ENCODE measurements at regions not wholly inside any gene's neighbourhood (a gene's known extent, or its start where the extent isn't known, plus 50 kb on each side); places are given as distances from the start of the nearest gene placed in this dataset.

GRCh38 chr5:18829539-18829938, 1158.5 kb downstream of the CDH18 start:
- no peak for DNase-seq

GRCh38 chr5:18850216-18850615, 1137.8 kb downstream of the CDH18 start:
- DNase-seq = no peak

- DNase-seq = no peak
Observed at GRCh38 chr5:18872978-18873377, 1115.0 kb downstream of the CDH18 start.

GRCh38 chr5:18876565-18876964, 1111.4 kb downstream of the CDH18 start:
- no peak for DNase-seq

GRCh38 chr5:18881615-18882014, 1106.4 kb downstream of the CDH18 start:
- no peak for DNase-seq

GRCh38 chr5:18882154-18882553, 1105.8 kb downstream of the CDH18 start:
- no peak for DNase-seq

GRCh38 chr5:18888821-18889220, 1099.2 kb downstream of the CDH18 start:
- no peak for DNase-seq

- no peak for DNase-seq
Observed at GRCh38 chr5:18900644-18901043, 1087.4 kb downstream of the CDH18 start.

GRCh38 chr5:18920966-18921365, 1067.0 kb downstream of the CDH18 start:
- no peak for DNase-seq

GRCh38 chr5:18932081-18932480, 1055.9 kb downstream of the CDH18 start:
- DNase-seq = no peak

GRCh38 chr5:18944771-18945170, 1043.2 kb downstream of the CDH18 start:
- DNase-seq = no peak

- DNase-seq = no peak
Observed at GRCh38 chr5:18954239-18954638, 1033.8 kb downstream of the CDH18 start.

GRCh38 chr5:18959535-18959934, 1028.5 kb downstream of the CDH18 start:
- DNase-seq = no peak

- DNase-seq = no peak
Observed at GRCh38 chr5:18961234-18961633, 1026.8 kb downstream of the CDH18 start.

- no peak for DNase-seq
Observed at GRCh38 chr5:18965893-18966292, 1022.1 kb downstream of the CDH18 start.

- DNase-seq = no peak
Observed at GRCh38 chr5:18967637-18968036, 1020.4 kb downstream of the CDH18 start.

- no peak for DNase-seq
Observed at GRCh38 chr5:18968966-18969365, 1019.0 kb downstream of the CDH18 start.

GRCh38 chr5:18970000-18970399, 1018.0 kb downstream of the CDH18 start:
- no peak for DNase-seq

- no peak for DNase-seq
Observed at GRCh38 chr5:18972177-18972576, 1015.8 kb downstream of the CDH18 start.

- no peak for DNase-seq
Observed at GRCh38 chr5:18975624-18976023, 1012.4 kb downstream of the CDH18 start.

- no peak for DNase-seq
Observed at GRCh38 chr5:18977880-18978279, 1010.1 kb downstream of the CDH18 start.

- DNase-seq = no peak
Observed at GRCh38 chr5:18984559-18985080, 1003.4 kb downstream of the CDH18 start.

- no peak for DNase-seq
Observed at GRCh38 chr5:18985171-18985758, 1002.7 kb downstream of the CDH18 start.

GRCh38 chr5:18987101-18987500, 1000.9 kb downstream of the CDH18 start:
- no peak for DNase-seq

- no peak for DNase-seq
Observed at GRCh38 chr5:18990852-18991251, 997.1 kb downstream of the CDH18 start.

Data from GF-D8 (cell line).